C1 segment of cervical spinal cord (tissue), 14 donors: ENCODE measurements at regions not wholly inside any gene's neighbourhood (a gene's known extent, or its start where the extent isn't known, plus 50 kb on each side); places are given as distances from the start of the nearest gene placed in this dataset.

Source experiments
- DNase-seq, 14 donors: peaks; one replicate each; lab custom pipeline; 2025; lab: John Stamatoyannopoulos, UW

DNA sequence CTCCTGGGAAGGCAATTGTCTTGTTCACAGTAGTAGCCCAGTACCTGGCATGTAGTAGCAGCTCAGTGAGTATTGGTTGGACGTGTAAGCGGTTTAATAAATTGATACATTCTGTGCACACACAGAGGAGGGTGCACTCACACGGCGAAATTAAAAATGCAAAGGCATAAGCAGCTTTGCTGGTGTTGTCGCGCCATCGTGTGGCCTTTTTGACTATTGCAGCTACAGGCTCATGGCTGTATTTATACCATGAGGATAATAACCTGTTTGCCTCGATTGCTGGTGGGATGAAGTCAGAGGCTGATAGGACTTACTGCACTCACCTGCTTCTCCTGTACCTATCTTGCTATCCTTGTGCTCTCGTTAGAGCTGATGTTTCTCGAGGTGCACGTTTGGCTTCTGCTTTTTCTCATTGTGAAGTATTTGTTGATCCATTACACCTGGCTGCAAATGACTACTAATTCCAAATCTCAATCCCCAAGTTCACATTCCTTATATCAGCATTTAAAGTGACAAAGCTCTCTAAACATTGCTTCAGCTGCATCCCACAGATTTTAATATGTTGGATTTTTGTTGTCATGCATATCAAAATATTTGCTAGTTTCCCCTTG lies 61.5 kb downstream of the TBXT start:
- DNase-seq, result peak in 11 of 14 donors; percentile 7 to 66 (median 38)

DNA sequence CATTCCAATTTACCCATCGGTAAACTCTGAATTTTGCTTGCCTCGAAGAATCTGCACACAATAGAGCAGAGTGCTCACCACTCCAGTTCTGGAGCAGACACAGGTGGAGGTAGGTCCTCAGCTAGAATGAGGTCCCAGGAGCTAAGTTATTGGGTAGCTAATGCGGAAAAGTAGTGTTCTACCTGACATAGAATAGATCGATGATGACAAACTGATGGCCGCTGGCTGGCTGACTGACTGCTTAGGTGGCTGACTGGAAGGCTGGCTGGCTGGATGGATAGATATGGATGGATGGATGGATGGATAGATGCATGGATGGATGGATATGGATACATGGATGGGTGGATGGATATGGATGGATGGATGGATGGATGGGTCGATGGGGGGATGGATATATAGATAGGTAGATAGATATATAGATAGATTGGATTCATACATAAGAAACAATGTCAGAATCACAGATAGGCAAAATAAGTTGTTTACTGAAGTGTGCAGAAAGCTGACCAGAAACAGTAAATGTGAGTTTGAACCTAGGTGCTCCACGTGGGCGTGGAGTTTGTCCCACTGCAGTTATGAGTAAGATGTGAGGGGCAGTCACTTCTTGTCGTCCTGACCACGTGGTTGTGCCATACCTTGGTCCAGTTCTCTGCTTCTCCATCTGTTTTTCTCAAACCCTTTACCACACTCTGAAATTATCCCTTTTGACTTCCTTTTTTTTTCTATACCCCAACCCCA lies 62.1 kb downstream of the TBXT start:
- DNase-seq, result no peak

DNA sequence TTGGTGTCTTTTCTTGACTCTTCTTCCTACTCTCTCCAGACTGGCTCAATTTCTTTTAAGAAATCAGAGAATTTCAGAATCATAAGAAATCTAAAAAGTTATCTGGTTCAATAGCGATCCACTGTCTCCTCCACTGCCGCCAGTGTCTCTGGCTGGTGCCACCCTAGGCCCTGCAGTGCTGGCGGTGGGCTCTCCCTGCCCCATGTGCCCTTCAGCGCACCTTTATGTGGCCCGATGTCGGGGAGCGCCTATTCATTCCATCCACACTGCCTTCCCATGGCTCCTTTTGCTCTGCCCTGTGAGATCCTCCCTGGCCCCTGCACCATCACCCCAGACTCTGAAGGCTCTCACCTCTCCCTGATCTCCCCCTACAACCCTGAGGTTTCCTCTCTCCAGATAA lies 62.8 kb downstream of the TBXT start:
- no peak for DNase-seq

DNA sequence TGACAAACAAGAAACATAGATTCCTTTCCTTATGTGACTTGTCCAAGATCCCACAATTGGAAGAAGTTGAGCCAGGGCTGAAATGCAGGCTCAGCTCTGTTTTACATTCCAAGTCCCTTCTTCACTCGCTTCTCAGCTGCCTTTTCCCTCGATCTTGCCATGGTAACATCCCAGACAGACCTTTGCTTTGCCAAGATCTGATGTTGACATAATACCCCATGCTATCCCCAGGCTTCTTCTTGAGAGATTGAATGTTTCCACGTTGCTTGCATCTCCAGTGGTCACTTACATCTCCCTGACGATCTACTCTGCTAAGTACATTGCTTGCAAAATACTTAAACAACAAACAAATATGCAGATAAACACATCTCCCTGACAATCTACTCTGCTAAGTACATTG lies 63.5 kb downstream of the TBXT start:
- no peak for DNase-seq

DNA sequence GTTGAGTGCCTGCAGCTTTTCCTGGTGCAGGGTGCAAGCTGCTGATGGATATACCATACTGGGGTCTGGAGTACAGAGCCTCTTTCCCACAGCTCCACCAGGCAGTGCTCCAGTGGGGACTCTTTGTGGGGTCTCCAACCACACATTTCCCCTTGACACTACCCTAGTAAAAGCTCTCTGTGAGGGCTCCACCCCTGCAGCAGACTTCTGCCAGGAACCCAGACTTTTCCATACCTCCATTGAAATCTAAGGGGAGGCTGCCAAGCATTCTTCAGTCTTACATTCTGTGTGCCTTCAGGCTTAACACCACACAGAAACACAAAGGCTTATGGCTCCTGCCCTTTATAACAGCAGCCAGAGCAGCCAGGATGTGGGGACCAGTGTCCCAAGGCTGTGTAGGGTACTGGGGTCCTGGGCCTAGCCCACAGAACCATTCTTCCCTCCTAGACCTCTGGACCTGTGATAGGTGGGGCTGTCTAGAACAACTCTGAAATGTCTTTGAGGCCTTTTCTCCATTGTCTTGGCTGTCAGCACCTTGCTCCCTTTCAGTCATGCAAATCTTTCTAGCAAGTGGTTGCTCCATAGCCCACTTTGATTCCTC lies 65.7 kb downstream of the TBXT start:
- DNase-seq, result no peak

DNA sequence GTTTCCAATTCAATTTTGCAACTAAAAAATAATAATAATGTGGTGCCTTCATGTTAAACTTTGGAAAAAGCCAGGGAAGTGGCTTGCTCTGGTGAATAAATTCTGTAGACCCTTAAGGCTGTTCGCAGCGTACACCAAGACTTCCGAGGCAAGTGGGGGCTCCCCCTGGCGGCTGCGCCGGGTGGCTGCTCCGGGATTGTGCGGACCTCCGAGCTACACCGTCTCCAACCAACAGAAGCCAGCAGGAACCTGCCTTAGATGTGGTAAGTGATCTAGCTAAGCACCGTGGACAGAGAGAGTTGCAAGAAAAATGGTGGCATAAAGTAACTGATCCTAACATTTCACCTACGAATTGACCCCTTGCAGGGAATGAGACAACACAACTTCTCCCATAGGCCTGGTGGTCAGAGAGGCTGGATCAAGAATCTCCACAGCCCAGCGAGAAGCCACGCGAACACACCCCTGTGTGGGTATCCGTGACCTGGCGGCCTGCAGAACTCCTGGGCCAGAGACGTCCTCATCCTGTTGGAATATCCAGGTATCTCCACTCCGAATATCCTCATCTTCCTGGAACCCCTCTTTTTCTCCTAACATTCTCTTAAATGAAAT lies 69.6 kb downstream of the TBXT start:
- peak in 8 of 14 donors; percentile 1 to 68 (median 21) for DNase-seq

DNA sequence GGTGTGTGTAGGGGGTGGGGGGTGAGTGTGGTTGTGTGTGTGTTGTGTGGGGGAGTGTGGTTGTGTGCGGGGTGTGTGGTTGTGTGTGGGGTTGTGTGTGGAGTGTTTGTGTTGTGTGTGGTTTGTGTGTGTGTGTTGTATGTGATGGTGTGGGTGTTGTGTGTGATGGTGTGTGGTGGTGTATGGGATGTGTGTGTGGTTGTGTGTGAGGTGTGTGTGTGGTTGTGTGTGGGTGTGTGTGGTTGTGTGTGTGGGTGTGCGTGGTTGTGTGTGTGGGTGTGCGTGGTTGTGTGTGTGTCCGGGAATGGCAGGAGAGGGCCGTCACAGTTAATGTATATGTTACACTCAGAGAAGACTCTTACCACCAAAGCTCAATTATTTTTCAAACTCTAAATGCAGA lies 79.8 kb downstream of the TBXT start:
- no peak for DNase-seq

DNA sequence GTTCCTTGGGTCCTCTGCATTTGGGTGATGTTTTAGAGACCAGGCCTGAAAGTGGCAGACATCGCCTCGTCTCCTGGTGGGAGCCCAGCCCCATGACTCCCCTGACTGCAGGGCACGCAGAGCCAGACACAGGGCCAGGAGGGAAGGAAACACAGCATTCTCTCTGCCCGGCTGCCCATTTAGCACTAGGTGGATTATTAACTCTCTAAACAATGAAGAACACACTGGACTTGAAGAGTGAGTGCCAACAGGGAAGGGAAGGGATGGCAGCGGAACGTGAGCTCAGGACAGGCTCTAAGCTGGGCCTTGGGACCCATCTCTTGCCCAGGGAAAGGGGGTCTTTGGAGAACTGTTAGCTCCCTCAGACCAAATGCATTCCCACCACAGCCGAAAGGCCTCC lies 80.4 kb downstream of the TBXT start:
- DNase-seq, result no peak

DNA sequence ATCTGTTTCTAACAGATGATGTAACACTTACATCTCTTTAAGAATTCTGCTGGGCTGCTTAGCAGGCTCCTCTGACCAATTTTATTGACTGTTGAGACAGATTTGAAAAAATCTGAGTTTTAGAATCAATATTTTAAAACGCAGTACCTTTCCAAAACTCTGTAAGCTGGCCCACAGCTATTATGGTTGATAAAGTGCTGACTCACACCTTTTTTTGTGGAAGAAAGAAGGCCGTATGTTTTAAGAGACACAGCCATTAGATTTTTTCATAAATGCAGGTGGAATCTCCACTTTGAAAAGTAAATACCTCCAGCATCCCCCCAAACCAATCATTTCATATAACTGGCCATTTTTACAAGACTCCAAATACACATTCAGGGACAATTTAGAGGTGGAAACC lies 82.2 kb downstream of the TBXT start:
- no peak for DNase-seq

DNA sequence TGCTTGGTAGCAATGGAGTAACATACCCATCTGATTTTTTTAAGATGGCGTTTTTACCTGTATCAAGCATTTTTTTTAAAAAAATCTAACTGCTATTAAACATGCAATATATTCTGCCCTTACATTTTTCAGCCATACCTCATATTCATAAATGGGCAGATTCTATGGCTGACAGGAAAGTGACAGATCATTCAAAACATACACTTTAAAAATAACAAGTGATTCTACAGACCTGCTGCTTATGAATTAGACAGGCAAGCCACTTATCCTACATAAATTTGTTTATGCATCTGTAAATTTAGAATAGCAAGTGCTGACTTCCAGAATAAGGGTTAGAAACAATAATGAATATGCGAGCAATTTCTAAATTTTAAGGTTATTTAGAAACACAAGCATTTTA lies 82.7 kb downstream of the TBXT start:
- DNase-seq, result no peak

DNA sequence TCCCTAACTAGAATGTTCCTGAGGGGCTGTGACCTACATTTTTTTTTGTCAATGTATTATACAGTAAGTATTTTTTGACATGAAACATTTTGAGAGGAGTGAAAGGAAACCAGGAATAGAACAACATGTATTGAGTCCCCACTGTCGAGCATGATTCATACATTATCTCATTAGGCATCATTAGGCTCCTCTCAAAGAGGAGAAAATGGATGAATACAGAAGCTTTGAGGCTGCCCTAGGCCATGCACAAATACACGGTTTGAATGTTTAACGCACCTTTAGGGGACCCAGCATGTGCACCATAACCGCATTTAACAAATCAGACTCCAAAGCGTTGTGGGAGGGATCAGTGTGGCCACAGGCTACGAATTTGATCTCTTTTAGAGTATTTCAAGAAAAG lies 87.8 kb downstream of the TBXT start:
- DNase-seq, result no peak

DNA sequence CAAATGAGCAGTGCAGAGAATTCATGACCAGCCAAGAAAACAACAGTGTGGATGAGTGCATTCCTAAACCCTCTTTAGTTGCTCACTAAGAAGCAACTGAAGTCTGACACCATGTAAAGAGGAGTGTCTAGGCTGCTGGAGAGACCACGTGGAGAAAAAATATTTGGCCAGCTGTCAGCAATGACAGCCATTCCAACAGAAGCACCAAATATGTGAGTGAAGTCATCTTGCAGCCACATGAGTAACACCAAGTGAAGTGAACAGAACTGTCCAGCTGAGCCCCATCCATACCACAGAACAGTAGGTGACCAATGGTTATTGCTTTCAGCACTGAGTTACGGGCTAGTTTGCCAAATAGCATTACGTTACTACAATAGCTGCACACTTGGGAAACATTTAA lies 89.4 kb downstream of the TBXT start:
- no peak for DNase-seq

DNA sequence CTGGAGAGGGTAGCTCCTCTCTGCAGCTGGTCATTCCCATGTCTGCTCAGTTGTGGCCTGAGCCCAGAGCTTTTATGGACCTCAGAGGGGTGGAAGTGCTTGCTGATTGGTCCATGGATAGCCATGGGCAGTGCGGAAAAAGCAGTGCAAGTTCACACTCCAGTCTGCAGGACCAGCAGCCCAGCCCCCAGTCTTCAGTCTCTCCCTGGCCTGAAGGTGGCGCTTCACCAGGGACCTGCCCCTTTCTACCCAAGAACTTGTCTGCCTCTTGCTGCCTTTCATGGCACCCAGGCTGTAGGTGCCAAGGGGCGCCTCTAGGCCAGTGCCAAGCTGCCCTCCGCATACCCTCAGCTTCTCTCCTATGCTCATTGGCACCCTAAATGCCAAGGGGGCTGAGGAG lies 91.0 kb downstream of the TBXT start:
- DNase-seq, result no peak

DNA sequence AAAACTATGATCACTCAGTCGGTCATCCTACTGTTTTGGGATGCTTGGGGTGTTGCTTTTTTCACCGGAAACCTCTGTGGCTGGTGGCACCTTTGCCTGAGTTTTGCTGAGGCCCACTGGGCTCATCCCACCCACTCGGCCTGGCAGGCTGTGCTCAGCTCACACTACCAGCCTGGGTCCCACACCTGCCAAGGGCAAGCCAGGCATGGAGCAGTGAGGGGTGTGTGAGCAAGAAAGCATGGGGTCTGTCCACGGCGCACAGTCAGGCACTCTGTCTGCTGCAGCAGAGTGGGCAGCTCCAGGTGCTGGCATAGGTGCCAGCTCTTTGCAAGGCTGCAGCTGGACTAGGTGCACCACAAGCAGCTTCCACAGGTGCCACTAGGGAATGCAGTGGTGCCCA lies 91.7 kb downstream of the TBXT start:
- DNase-seq, result no peak

DNA sequence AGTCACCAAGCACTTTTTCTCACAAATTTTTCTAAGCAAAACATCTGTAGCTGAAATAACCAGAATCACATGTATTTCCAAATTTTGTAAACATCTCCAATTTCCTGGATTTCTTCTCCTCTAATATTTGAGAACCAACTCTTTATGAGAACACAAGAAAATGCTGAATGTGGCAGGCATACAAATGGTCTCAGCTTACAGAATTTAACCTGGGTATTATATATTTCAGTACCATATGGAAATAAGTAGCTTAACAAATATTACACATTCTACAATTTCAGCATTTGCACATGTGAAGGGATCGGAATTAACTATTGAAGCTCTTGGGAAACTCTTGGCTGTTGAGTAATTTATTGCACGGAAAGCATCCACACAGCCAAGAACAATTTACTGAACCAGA lies 92.5 kb downstream of the TBXT start:
- DNase-seq, result no peak

DNA sequence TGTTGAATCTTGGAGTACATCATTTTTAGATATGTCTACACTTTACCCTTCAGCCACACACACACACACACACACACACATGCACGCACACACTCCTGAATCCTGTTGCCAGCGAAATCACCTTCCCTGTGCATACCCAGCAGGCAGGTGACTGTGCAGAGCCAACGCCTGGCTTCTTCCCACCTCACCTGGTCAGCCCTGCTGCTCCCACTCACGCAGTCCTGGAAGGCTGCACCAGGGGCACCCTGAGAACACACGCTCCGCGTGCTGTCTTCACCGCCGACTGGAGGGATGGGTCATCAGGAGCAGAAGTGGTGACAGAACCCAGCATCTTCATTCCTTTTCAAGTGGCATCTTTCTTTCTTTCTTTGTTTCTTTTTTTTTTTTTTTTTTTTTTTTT lies 94.6 kb downstream of the TBXT start:
- DNase-seq, result no peak

DNA sequence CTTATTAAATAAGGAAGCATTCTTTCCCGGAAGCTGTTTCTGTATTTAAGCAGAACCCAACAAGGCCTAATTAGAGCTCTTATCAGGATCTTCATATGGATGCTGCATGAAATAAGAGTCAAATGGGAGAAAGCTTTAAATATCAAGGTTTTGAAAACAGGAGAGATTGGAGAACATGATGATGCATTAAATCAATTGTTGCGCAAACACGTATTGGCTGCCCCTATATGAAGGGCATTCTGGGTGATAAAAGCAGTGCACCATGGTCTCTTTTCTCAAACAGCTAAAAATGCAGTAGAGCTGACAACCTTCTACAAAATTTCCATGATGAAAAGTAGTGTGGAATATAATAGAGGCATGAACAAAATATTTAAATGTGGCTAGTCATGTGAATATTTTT lies 98.9 kb downstream of the TBXT start:
- DNase-seq, result no peak

DNA sequence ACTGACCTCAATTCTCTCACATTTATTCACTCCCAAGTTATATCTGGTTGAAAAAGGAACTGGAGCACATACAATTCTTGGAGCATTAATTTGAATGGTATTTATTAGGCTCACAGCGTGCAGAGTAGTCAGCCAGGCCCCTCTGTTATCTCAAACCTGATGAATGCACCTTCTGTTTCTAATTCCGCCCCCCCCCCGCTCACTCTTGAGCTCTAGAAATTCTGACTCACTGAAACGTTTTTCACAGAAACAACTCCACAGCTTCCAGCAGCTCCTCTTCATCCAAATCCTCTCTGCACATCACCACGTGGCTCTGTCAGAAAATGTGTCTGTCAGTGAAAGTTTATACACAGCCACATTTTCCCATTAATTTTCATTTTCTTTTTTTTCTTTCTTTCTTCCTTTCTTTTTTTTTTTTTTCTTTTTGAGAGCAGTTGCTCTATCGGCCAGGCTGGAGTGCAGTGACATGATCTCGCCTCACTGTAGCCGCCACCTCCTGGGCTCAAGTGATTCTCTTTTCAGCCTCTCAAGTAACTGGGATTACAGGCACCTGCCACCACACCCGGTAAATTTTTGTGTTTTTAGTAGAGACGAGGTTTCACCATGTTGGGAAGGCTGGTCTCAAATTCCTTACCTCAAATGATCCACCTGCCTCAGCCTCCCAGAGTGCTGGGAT lies 109.4 kb downstream of the TBXT start:
- peak in 1 of 14 donors; percentile 76 for DNase-seq

DNA sequence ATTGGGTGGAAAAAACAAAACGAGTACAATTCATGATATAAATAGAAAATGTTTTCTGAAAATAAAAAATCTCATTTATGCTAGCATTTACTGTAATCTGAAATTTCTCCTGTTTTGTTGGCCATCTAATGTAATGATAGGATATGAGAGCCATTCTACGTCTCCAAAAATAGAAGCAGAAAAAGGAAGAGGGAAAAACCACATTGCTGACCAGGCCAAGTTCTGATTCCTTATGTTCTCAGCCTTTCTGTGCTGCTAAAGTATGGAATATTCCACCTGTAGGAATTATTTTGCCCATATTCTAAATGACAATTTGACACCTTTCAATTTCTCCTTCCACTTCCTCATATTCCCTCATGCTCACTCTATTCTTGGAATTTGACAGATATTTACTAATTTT lies 110.2 kb downstream of the TBXT start:
- DNase-seq, result peak in 1 of 14 donors; percentile 41

DNA sequence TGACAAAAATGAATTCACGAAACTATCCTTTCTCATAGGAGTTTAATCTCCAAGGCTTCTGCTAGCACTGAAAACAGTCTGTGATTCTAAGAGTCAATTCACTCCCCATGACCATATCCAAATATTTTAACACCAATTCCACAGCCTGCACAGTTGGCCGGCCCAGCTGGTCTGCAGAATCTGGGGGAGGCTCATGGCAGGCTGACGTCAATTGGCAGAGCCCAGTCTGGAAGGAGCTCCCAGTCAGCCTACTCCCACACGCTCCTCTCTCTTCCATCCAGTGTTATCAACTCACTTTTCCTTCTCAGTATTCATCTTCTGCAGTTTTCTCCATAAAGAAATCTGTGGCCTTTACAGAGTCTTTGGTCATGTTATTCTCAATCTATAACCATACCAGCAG lies 111.0 kb downstream of the TBXT start:
- DNase-seq, result peak in 2 of 14 donors; percentile 13 to 95

DNA sequence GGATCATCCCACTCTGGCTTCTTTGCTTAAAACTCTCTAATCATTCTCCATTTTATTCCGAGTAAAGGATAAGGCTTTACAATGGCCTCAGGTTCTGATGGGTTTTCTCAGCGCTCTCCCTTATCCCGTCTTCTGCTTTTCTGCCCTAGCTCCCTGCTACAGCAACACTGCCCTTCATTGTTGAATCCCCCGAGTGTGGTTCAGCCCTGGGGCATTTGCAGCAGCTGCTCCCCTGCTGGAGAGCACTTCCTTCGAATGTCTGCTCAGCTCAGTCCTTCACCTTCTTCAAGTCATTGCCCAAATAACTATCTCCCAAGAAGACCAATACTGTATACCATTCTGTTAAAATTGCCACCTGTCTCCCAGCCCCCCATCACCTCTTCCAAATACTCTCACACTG lies 111.8 kb downstream of the TBXT start:
- no peak for DNase-seq

DNA sequence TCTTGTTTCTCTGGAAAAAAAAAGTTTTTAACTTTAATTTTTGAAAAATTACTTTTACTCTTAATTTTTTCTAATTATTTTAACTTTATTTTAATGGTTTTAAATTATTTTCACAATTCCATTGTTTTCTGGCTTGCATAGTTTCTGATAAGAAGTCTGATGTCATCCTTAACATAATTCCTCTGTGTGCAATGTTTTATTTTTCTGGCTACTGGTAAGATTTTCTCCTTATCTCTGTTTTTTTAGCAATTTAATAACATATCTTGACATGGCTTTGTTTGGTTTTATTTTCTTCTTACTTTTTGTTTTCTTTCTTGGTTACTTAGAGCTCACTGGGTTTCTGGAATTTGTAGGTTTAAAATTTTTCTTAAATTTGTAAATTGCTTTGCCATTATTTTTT lies 114.8 kb downstream of the TBXT start:
- no peak for DNase-seq
